ENCODE measurements at regions not wholly inside any gene's neighbourhood (a gene's known extent, or its start where the extent isn't known, plus 50 kb on each side); places are given as distances from the start of the nearest gene placed in this dataset.

DNA sequence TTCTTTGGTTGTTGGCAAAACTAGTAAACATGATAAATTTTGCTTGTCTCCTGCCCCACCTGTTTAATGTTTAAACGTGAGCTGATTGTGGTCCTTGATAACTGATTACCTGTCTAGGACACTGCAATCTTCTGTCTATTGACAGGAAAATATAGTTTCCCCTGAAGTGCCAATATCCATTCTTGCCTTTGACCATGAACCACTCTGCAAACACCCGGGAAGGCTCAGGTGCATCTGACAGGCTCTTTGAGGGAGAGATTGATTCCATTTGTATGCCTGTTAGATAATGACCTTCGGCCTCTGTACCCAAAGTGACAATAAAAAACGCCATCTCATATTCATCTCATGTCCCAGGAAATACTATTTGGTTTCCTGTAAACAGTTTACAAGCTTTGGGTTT is 453.0 kb downstream of the CENPC start:
- H3K36me3 ChIP-seq (ENCODE audit: insufficient read depth, low read length) = no peaks in the 10 kb centered on the region
- no peaks in the 10 kb centered on the region for H3K27me3 ChIP-seq (ENCODE audit: insufficient read depth, low read length)
- TF ChIP-seq, protein P1, sequence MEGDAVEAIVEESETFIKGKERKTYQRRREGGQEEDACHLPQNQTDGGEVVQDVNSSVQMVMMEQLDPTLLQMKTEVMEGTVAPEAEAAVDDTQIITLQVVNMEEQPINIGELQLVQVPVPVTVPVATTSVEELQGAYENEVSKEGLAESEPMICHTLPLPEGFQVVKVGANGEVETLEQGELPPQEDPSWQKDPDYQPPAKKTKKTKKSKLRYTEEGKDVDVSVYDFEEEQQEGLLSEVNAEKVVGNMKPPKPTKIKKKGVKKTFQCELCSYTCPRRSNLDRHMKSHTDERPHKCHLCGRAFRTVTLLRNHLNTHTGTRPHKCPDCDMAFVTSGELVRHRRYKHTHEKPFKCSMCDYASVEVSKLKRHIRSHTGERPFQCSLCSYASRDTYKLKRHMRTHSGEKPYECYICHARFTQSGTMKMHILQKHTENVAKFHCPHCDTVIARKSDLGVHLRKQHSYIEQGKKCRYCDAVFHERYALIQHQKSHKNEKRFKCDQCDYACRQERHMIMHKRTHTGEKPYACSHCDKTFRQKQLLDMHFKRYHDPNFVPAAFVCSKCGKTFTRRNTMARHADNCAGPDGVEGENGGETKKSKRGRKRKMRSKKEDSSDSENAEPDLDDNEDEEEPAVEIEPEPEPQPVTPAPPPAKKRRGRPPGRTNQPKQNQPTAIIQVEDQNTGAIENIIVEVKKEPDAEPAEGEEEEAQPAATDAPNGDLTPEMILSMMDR (IDR thresholded peaks at IDR 0.05; ENCODE audit: insufficient read depth, low read depth, low read length) = no peak
- no peak for TF ChIP-seq EZH2 (IDR thresholded peaks at IDR 0.05; ENCODE audit: insufficient read depth, low read length)
- H3K79me2 ChIP-seq (ENCODE audit: insufficient read depth, low read length) = no peaks in the 10 kb centered on the region
- H3K9me3 ChIP-seq (ENCODE audit: insufficient read depth, low read depth, low read length) = no peaks in the 10 kb centered on the region
- Mint-ChIP-seq H3K27me3 (ENCODE audit: low read depth, unreplicated experiment) (peaks cover 2% of the 10 kb centered on the region), H3K36me3 (ENCODE audit: low read depth, unreplicated experiment) (no peaks in the 10 kb centered on the region), H3K27ac (ENCODE audit: unreplicated experiment) (no peak overlapping the region), H3K9me3 (ENCODE audit: unreplicated experiment) (no peaks in the 10 kb centered on the region), H3K4me3 (ENCODE audit: unreplicated experiment) (no peak overlapping the region), H3K4me1 (ENCODE audit: low read depth, unreplicated experiment) (no peaks in the 10 kb centered on the region)
- H3K4me1 ChIP-seq (ENCODE audit: insufficient read depth, low read length) = no peaks in the 10 kb centered on the region
- H3K27ac ChIP-seq (ENCODE audit: low read depth, low read length) = no peak overlapping the region
- H2AFZ ChIP-seq (ENCODE audit: low read depth, low read length) = no peak overlapping the region
- FAIRE-seq (no peak), DNase-seq (ENCODE audit: low read depth) (no peak)
- no peak overlapping the region for H3K4me3 ChIP-seq (ENCODE audit: insufficient read depth, low read depth, low read length)
- H3K4me2 ChIP-seq (ENCODE audit: low read length) = no peak overlapping the region
- H3K9ac ChIP-seq (ENCODE audit: low read length) = no peak overlapping the region
- no peaks in the 10 kb centered on the region for H4K20me1 ChIP-seq (ENCODE audit: insufficient read depth, low read length)

DNA sequence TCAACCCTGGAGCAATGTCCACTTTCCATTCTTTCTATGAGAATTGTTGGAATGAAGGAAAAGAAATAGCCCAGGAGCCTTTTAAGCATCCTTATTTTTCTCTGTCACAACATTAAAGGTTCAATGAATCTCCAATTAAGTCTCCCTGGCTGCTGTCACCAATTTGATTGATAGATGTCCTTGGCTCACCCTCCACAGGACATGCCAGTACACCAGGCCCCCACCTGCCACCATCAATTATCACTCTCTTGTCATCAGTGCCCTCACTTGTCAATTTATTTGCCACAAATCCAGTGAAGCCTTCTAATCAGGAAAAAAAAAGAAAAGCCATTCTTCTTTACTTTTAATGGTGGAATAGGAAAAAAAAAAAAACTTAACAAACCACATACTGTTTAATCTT is 453.6 kb downstream of the CENPC start:
- no peak for TF ChIP-seq EZH2 (IDR thresholded peaks at IDR 0.05; ENCODE audit: insufficient read depth, low read length)
- TF ChIP-seq, protein P1 (IDR thresholded peaks at IDR 0.05; ENCODE audit: insufficient read depth, low read depth, low read length) = no peak
- Mint-ChIP-seq H3K4me1 (ENCODE audit: low read depth, unreplicated experiment) (no peaks in the 10 kb centered on the region), H3K27ac (ENCODE audit: unreplicated experiment) (no peak overlapping the region), H3K36me3 (ENCODE audit: low read depth, unreplicated experiment) (no peaks in the 10 kb centered on the region), H3K4me3 (ENCODE audit: unreplicated experiment) (no peak overlapping the region), H3K9me3 (ENCODE audit: unreplicated experiment) (no peaks in the 10 kb centered on the region), H3K27me3 (ENCODE audit: low read depth, unreplicated experiment) (peaks cover 2% of the 10 kb centered on the region)
- Histone ChIP-seq H3K4me1 (ENCODE audit: insufficient read depth, low read length) (no peaks in the 10 kb centered on the region), H3K79me2 (ENCODE audit: insufficient read depth, low read length) (no peaks in the 10 kb centered on the region), H3K9me3 (ENCODE audit: insufficient read depth, low read depth, low read length) (no peaks in the 10 kb centered on the region), H3K9ac (ENCODE audit: low read length) (no peak overlapping the region), H3K27me3 (ENCODE audit: insufficient read depth, low read length) (no peaks in the 10 kb centered on the region), H3K36me3 (ENCODE audit: insufficient read depth, low read length) (no peaks in the 10 kb centered on the region), H2AFZ (ENCODE audit: low read depth, low read length) (no peak overlapping the region), H3K4me2 (ENCODE audit: low read length) (no peak overlapping the region), H3K27ac (ENCODE audit: low read depth, low read length) (no peak overlapping the region), H3K4me3 (ENCODE audit: insufficient read depth, low read depth, low read length) (no peak overlapping the region), H4K20me1 (ENCODE audit: insufficient read depth, low read length) (no peaks in the 10 kb centered on the region)
- DNase-seq (ENCODE audit: low read depth) = no peak
- no peak for FAIRE-seq

DNA sequence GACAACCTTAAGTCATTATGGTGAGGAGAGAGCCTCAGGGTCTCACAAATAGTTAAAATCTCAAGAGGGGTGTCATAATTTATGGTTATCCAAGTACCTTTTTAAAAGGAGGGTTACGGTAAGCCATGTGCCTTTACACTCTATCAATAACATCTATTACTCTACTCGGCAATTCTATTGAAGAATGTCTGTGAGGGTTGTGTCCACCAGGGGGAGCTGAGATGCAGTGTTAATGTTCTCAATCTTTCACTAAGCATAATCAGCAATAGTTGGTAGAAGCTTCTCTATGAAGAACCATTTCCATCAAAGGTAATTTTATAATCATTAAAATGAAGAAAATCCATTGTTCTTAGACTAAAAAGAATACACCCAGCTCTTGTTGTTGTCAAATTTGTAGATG is 457.4 kb downstream of the CENPC start:
- Histone ChIP-seq H3K4me1 (ENCODE audit: insufficient read depth, low read length) (no peaks in the 10 kb centered on the region), H3K36me3 (ENCODE audit: insufficient read depth, low read length) (no peaks in the 10 kb centered on the region), H3K79me2 (ENCODE audit: insufficient read depth, low read length) (no peaks in the 10 kb centered on the region), H3K9me3 (ENCODE audit: insufficient read depth, low read depth, low read length) (no peaks in the 10 kb centered on the region), H3K4me2 (ENCODE audit: low read length) (no peak overlapping the region), H3K27ac (ENCODE audit: low read depth, low read length) (no peak overlapping the region), H2AFZ (ENCODE audit: low read depth, low read length) (no peak overlapping the region), H4K20me1 (ENCODE audit: insufficient read depth, low read length) (no peaks in the 10 kb centered on the region), H3K4me3 (ENCODE audit: insufficient read depth, low read depth, low read length) (no peak overlapping the region), H3K27me3 (ENCODE audit: insufficient read depth, low read length) (no peaks in the 10 kb centered on the region), H3K9ac (ENCODE audit: low read length) (no peak overlapping the region)
- Mint-ChIP-seq H3K4me3 (ENCODE audit: unreplicated experiment) (no peak overlapping the region), H3K27ac (ENCODE audit: unreplicated experiment) (no peak overlapping the region), H3K4me1 (ENCODE audit: low read depth, unreplicated experiment) (peaks cover 2% of the 10 kb centered on the region), H3K36me3 (ENCODE audit: low read depth, unreplicated experiment) (no peaks in the 10 kb centered on the region), H3K27me3 (ENCODE audit: low read depth, unreplicated experiment) (peaks cover 2% of the 10 kb centered on the region), H3K9me3 (ENCODE audit: unreplicated experiment) (no peaks in the 10 kb centered on the region)
- no peak for TF ChIP-seq EZH2 (IDR thresholded peaks at IDR 0.05; ENCODE audit: insufficient read depth, low read length)
- TF ChIP-seq, protein P1 (IDR thresholded peaks at IDR 0.05; ENCODE audit: insufficient read depth, low read depth, low read length) = peak; percentile 23
- FAIRE-seq = no peak
- DNase-seq (ENCODE audit: low read depth) = no peak

Data from astrocyte (in vitro differentiated cells and primary cell).